Endothelial cell of umbilical vein (primary cell): ENCODE measurements at regions not wholly inside any gene's neighbourhood (a gene's known extent, or its start where the extent isn't known, plus 50 kb on each side); places are given as distances from the start of the nearest gene placed in this dataset.

Source experiments
- BruUV-seq: library from RNA; stranded (reverse); fragments of 400-500 nt; replicated peaks from 2 replicates; lab custom pipeline; 2021; lab: Mats Ljungman, UMichigan
- CTCF ChIA-PET: fragments of 300-600, 350-600 bp; sonication (Branson Sonifier 250); formaldehyde crosslinking; loops from one replicate; lab custom pipeline; 2021; ENCODE audit warnings: antibody characterized with exemption, inconsistent platforms; lab: Charles Lee
- POLR2A ChIA-PET: fragments of 300-600, 350-600 bp; sonication (Branson Sonifier 250); formaldehyde crosslinking; loops from one replicate; lab custom pipeline; 2021; ENCODE audit warnings: antibody characterized with exemption, inconsistent platforms; lab: Charles Lee
- DNase-seq: peaks from one replicate; pipeline ENCODE4 v3.0.0-alpha.2; 2011; ENCODE audit warnings: low read depth, low spot score
- FAIRE-seq: peaks from 2 replicates; lab custom pipeline; 2011; peaks lifted over from hg19 to GRCh38; lab: Jason Lieb, UNC
- H2AFZ ChIP-seq: 2 replicates; pipeline ENCODE4 v1.6.0; 2012; ENCODE audit warnings: low read depth, low read length, control low read depth, inconsistent platforms
- H3K27ac ChIP-seq: 2 replicates; pipeline ENCODE4 v1.5.1; 2011; ENCODE audit warnings: low read depth, mild to moderate bottlenecking, control low read depth, low read length, moderate library complexity; ENCODE audit not compliant: insufficient read depth
- H3K27me3 ChIP-seq, 2 experiments: 2 replicates each; pipeline versions ENCODE4 v1.6.0 to v1.6.1; 2011; ENCODE audit warnings: low read length in 2 of 2, mixed read lengths in 1 of 2; ENCODE audit not compliant: control insufficient read depth in 2 of 2, insufficient read depth in 2 of 2
- H3K36me3 ChIP-seq, 2 experiments: 2 replicates in 1 of 2; 3 replicates in 1 of 2; pipeline ENCODE4 v1.5.1; 2011; ENCODE audit warnings: low read length in 2 of 2, mild to moderate bottlenecking in 1 of 2, moderate library complexity in 1 of 2; ENCODE audit not compliant: control insufficient read depth in 2 of 2, insufficient read depth in 2 of 2; ENCODE audit errors: extremely low read depth in 1 of 2
- H3K4me1 ChIP-seq: 3 replicates; pipeline ENCODE4 v1.5.1; 2011; ENCODE audit warnings: mild to moderate bottlenecking, low read length; ENCODE audit not compliant: control insufficient read depth, insufficient read depth; ENCODE audit errors: extremely low read depth
- H3K4me2 ChIP-seq: 2 replicates; pipeline ENCODE4 v1.6.1; 2011; ENCODE audit warnings: low read length, control low read depth, mixed read lengths; ENCODE audit not compliant: insufficient read depth
- H3K4me3 ChIP-seq, 3 experiments: fragments of 200-600 bp in 1 of 3; sonication (generic), shearing (Covaris generic) in 1 of 3; replicated peaks in 1 of 3; 2 replicates each; pipeline ENCODE4 v1.5.1; 2011 to 2016; ENCODE audit warnings: control low read depth in 3 of 3, low read length in 3 of 3, mild to moderate bottlenecking in 2 of 3, inconsistent platforms in 1 of 3, low read depth in 1 of 3, moderate library complexity in 1 of 3; ENCODE audit not compliant: insufficient read depth in 1 of 3
- H3K79me2 ChIP-seq: 2 replicates; pipeline ENCODE4 v1.6.0; 2012; ENCODE audit warnings: low read length, inconsistent platforms; ENCODE audit not compliant: control insufficient read depth, insufficient read depth
- H3K9ac ChIP-seq: replicated peaks from 2 replicates; pipeline ENCODE3; 2011; ENCODE audit warnings: low read length, control low read depth; ENCODE audit not compliant: insufficient read depth; ENCODE audit errors: extremely low read depth
- H3K9me1 ChIP-seq: replicated peaks from 3 replicates; pipeline ENCODE4 v1.6.0; 2011; ENCODE audit warnings: mild to moderate bottlenecking, low read length; ENCODE audit not compliant: control insufficient read depth, insufficient read depth; ENCODE audit errors: extremely low read depth
- H3K9me3 ChIP-seq: replicated peaks from 2 replicates; pipeline ENCODE4 v1.5.1; 2012; ENCODE audit warnings: low read length, inconsistent platforms; ENCODE audit not compliant: control insufficient read depth, insufficient read depth
- H4K20me1 ChIP-seq: replicated peaks from 2 replicates; pipeline ENCODE3; 2011; ENCODE audit warnings: mild to moderate bottlenecking, low read length; ENCODE audit not compliant: control insufficient read depth, insufficient read depth; ENCODE audit errors: extremely low read depth
- CTCF ChIP-seq, 2 donors: IDR thresholded peaks; 1 replicate in 1 of 2; 2 replicates in 1 of 2; pipeline ENCODE4 v1.5.1; 2011; ENCODE audit warnings: low read length in 2 of 2, mild to moderate bottlenecking in 2 of 2, moderate library complexity in 2 of 2, control low read depth in 1 of 2, inconsistent platforms in 1 of 2, low read depth in 1 of 2; ENCODE audit not compliant: insufficient read depth in 1 of 2; ENCODE audit errors: extremely low read depth in 1 of 2
- EZH2 ChIP-seq: IDR thresholded peaks from 2 replicates; pipeline ENCODE4 v1.6.1; 2012; ENCODE audit warnings: borderline replicate concordance, low read depth, mild to moderate bottlenecking, moderate library complexity, low read length, inconsistent platforms; ENCODE audit not compliant: severe bottlenecking
- FOS ChIP-seq: IDR thresholded peaks from 2 replicates; pipeline ENCODE4 v1.6.1; 2011; ENCODE audit warnings: mild to moderate bottlenecking, low read length, moderate library complexity, borderline replicate concordance; ENCODE audit not compliant: insufficient read depth
- GATA2 ChIP-seq: IDR thresholded peaks from 2 replicates; pipeline ENCODE4 v1.7.0; 2011; ENCODE audit warnings: low read depth, mild to moderate bottlenecking, moderate library complexity, mixed read lengths, low read length; ENCODE audit not compliant: insufficient read length, insufficient read depth
- JUN ChIP-seq: IDR thresholded peaks from 2 replicates; pipeline ENCODE4 v1.6.1; 2011; ENCODE audit warnings: borderline replicate concordance, low read depth; ENCODE audit not compliant: insufficient read length, insufficient read depth
- MAX ChIP-seq: IDR thresholded peaks from 2 replicates; pipeline ENCODE4 v1.6.1; 2011; ENCODE audit not compliant: insufficient read depth, insufficient read length
- MYC ChIP-seq: IDR thresholded peaks from one replicate; pipeline ENCODE4 v1.6.1; 2011; ENCODE audit warnings: mild to moderate bottlenecking, low read depth, low read length
- POLR2A ChIP-seq: IDR thresholded peaks from 2 replicates; pipeline ENCODE4 v1.6.1; 2012; ENCODE audit warnings: low read depth, mild to moderate bottlenecking, control low read depth, low read length
- POLR2AphosphoS5 ChIP-seq: IDR thresholded peaks from 2 replicates; pipeline ENCODE4 v1.6.1; 2012; ENCODE audit warnings: low read depth, mild to moderate bottlenecking, control low read depth, low read length, moderate library complexity; ENCODE audit not compliant: insufficient read depth
- dilution Hi-C: fragments of 300-500 bp; cut with MboI; formaldehyde crosslinking; loops from one replicate; pipeline ENCODE4 v1.15.0; 2019; ENCODE audit warnings: low sequenced_read_pairs; ENCODE audit not compliant: extremely low pct_ligation_motif_present
- intact Hi-C: fragments of 100-400 bp; cut with micrococcal nuclease; formaldehyde crosslinking; loops from one replicate; pipeline ENCODE4 v1.10.0; 2022

- BruUV-seq: no TSS peak
- Histone ChIP-seq H3K4me2 (no peak overlapping the region), H3K79me2 (no peaks in the 10 kb centered on the region), H3K27ac (no peak overlapping the region), H4K20me1 (no peaks in the 10 kb centered on the region), H3K4me1 (peaks cover 11% of the 10 kb centered on the region), H3K4me3 (no peak overlapping the region), H3K9me3 (no peaks in the 10 kb centered on the region), H3K9me1 (no peaks in the 10 kb centered on the region), H2AFZ (no peak overlapping the region), H3K27me3 (peaks cover 2% of the 10 kb centered on the region in 2 experiments), H3K9ac (no peak overlapping the region), H3K36me3 (no peaks in the 10 kb centered on the region)
- no peak for DNase-seq
- POLR2A ChIA-PET: no interaction called here
- intact Hi-C loops: no loop called here
- no peak for FAIRE-seq
- TF ChIP-seq MYC (no peak), GATA2 (no peak), FOS (no peak), MAX (no peak), POLR2AphosphoS5 (no peak), EZH2 (no peak), POLR2A (no peak), JUN (no peak), CTCF (IDR thresholded peaks at IDR 0.05; ENCODE audit: extremely low read depth in 1 of 2, insufficient read depth in 1 of 2, low read depth in 1 of 2, low read length in 2 of 2) (no peak)
- dilution Hi-C loops: no loop called here
- CTCF ChIA-PET: no interaction called here
These were observed 82.6 kb downstream of the ADAMTS15 start for GRCh38 chr11:130531061-130531460.
